ENCODE measurements at regions not wholly inside any gene's neighbourhood (a gene's known extent, or its start where the extent isn't known, plus 50 kb on each side); places are given as distances from the start of the nearest gene placed in this dataset.
"Not testable (repeated sequence)": the region's sequence is repeated elsewhere in the genome, so short reads cannot be mapped to it uniquely, and the experiment has no call there.

DNA sequence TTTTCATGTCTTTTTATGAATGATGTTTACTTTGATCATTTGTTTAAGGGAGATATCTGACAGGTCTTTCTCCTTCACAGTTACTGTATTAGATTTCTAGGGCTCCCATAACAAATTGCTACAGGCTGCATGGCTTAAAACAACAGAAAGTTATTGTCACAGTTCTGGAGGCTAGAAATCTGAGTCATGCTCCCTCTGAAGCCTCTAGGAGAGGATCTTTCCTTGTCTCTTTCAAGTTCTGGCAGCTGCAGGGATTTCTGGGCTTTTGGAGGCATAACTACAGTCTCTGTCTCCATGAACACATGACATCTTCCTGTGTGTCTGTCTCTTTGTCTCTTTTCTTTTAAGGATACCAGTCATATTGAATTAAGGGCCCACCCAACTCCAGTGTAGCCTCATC is 557.3 kb upstream of the SEMA6A start:
- no peaks in the 10 kb centered on the region for H3K4me1 ChIP-seq (ENCODE audit: insufficient read depth, insufficient read length)
- no peak overlapping the region for H3K4me3 ChIP-seq (ENCODE audit: insufficient read length, low read depth)
- TF ChIP-seq SUZ12 (IDR thresholded peaks at IDR 0.05; ENCODE audit: extremely low read depth, insufficient read depth, insufficient read length) (no peak), YY1 (IDR thresholded peaks at IDR 0.05; ENCODE audit: insufficient read depth, insufficient read length) (no peak), ZNF274 (IDR thresholded peaks at IDR 0.05; ENCODE audit: low read depth, low read length) (no peak)
- no peak for DNase-seq (ENCODE audit: low read depth, low spot score)
- no peak overlapping the region for H3K9ac ChIP-seq (ENCODE audit: insufficient read length, low read depth)
- no peaks in the 10 kb centered on the region for H3K27me3 ChIP-seq (ENCODE audit: insufficient read depth, insufficient read length)
- no peaks in the 10 kb centered on the region for H3K9me3 ChIP-seq (ENCODE audit: insufficient read depth, low read length)
- no peaks in the 10 kb centered on the region for H3K36me3 ChIP-seq (ENCODE audit: insufficient read depth, insufficient read length, low read length)

DNA sequence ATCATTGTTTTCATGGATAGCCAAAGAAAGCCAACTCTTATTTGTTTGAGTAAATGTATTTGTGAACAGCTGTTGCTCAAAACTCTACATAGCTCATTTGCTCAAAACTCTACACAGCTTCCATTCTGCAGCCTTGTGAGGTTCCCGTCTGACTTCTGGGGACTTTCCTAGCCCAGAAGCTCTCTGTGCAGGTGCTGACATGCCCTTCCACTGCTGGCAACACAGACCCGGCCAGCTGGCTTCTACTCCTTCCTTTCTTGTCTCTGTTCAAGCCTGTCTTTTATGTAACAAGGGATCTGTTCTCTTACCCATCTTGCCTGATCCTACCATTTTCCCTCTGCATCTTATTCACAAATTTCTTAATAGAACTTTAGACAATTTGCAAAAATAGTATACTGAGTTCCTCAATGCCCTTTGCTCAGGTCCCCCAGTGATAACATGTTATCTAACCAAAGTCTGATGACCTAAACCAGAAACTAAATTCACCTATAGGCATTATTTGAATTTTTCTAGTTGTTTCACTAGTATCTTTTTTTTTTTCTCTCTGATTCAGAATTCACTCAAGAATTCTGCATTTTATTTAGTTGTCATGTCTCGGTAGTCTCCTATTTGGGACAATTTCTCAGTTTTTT is 556.5 kb upstream of the SEMA6A start:
- Histone ChIP-seq H3K4me1 (ENCODE audit: insufficient read depth, insufficient read length) (no peaks in the 10 kb centered on the region), H3K4me3 (ENCODE audit: insufficient read length, low read depth) (no peak overlapping the region), H3K27me3 (ENCODE audit: insufficient read depth, insufficient read length) (no peaks in the 10 kb centered on the region), H3K36me3 (ENCODE audit: insufficient read depth, insufficient read length, low read length) (no peaks in the 10 kb centered on the region), H3K9ac (ENCODE audit: insufficient read length, low read depth) (no peak overlapping the region), H3K9me3 (ENCODE audit: insufficient read depth, low read length) (no peaks in the 10 kb centered on the region)
- no peak for DNase-seq (ENCODE audit: low read depth, low spot score)
- TF ChIP-seq SUZ12 (IDR thresholded peaks at IDR 0.05; ENCODE audit: extremely low read depth, insufficient read depth, insufficient read length) (no peak), YY1 (IDR thresholded peaks at IDR 0.05; ENCODE audit: insufficient read depth, insufficient read length) (no peak), ZNF274 (IDR thresholded peaks at IDR 0.05; ENCODE audit: low read depth, low read length) (no peak)

DNA sequence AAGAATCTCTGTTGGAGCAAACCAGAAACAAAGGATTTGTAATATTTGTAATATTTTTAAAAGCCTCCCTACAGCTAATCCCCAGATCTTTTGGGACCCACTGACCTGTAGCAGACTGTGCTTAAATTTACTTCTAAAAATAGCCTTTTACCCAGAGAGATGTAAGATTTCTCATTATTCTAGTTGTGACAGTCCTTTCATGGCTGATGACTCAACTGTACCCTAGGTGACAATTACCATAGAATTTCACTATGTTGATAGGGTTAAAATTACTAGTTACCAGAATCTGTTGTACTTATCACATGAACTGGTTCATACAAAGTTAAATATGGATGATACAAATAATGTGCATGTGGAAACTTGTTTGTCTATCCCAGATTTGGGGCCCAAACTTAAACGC is 543.9 kb upstream of the SEMA6A start:
- Histone ChIP-seq H3K9me3 (ENCODE audit: insufficient read depth, low read length) (peaks cover 5% of the 10 kb centered on the region; the same call in 1 of the 2 replicates), H3K36me3 (ENCODE audit: insufficient read depth, insufficient read length, low read length) (no peaks in the 10 kb centered on the region), H3K4me3 (ENCODE audit: insufficient read length, low read depth) (no peak overlapping the region), H3K27me3 (ENCODE audit: insufficient read depth, insufficient read length) (no peaks in the 10 kb centered on the region), H3K4me1 (ENCODE audit: insufficient read depth, insufficient read length) (no peaks in the 10 kb centered on the region), H3K9ac (ENCODE audit: insufficient read length, low read depth) (no peak overlapping the region)
- DNase-seq (ENCODE audit: low read depth, low spot score), result no peak
- TF ChIP-seq SUZ12 (IDR thresholded peaks at IDR 0.05; ENCODE audit: extremely low read depth, insufficient read depth, insufficient read length), result no peak
- no peak for TF ChIP-seq YY1 (IDR thresholded peaks at IDR 0.05; ENCODE audit: insufficient read depth, insufficient read length)
- no peak for TF ChIP-seq ZNF274 (IDR thresholded peaks at IDR 0.05; ENCODE audit: low read depth, low read length)

DNA sequence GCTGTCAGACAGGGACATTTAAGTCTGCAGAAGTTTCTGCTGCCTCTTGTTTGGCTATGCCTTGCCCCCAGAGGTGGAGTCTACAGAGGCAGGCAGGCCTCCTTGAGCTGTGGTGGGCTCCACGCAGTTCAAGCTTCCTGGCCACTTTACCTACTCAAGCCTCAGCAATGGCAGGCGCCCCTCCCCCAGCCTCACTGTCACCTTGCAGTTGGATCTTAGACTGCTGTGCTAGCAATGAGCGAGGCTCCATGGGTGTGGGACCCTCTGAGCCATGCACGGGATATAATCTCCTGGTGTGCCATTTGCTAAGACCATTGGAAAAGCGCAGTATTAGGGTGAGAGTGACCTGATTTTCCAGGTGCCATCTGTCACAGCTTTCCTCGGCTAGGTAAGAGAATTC is 542.7 kb upstream of the SEMA6A start:
- H3K36me3 ChIP-seq (ENCODE audit: insufficient read depth, insufficient read length, low read length); DNase-seq (ENCODE audit: low read depth, low spot score); H3K4me3 ChIP-seq (ENCODE audit: insufficient read length, low read depth); H3K9me3 ChIP-seq (ENCODE audit: insufficient read depth, low read length); H3K9ac ChIP-seq (ENCODE audit: insufficient read length, low read depth); H3K27me3 ChIP-seq (ENCODE audit: insufficient read depth, insufficient read length); H3K4me1 ChIP-seq (ENCODE audit: insufficient read depth, insufficient read length): not testable (repeated sequence)

DNA sequence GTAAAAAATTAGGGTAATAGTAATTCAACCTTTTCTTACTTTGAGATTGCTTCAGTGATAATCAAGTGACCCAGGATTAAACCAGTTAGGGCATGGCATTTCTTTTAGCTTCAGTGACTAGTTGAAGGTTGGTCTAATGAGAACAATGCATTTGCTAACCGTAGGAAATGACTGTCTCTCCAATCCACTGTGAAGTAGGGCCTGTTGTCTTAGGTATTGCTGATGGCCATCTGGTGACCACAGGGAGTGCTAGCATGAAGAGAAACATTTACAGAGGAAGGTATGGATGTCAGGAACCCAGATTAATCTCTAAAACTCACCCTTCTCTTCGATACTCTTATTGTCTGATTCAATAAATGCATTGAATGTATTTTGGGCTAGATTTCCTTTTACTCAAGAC is 535.9 kb upstream of the SEMA6A start:
- no peaks in the 10 kb centered on the region for H3K4me1 ChIP-seq (ENCODE audit: insufficient read depth, insufficient read length)
- H3K4me3 ChIP-seq (ENCODE audit: insufficient read length, low read depth), result no peak overlapping the region
- no peaks in the 10 kb centered on the region for H3K9me3 ChIP-seq (ENCODE audit: insufficient read depth, low read length)
- H3K36me3 ChIP-seq (ENCODE audit: insufficient read depth, insufficient read length, low read length), result no peaks in the 10 kb centered on the region
- H3K9ac ChIP-seq (ENCODE audit: insufficient read length, low read depth), result no peak overlapping the region
- H3K27me3 ChIP-seq (ENCODE audit: insufficient read depth, insufficient read length), result no peaks in the 10 kb centered on the region
- TF ChIP-seq YY1 (IDR thresholded peaks at IDR 0.05; ENCODE audit: insufficient read depth, insufficient read length) (no peak), SUZ12 (IDR thresholded peaks at IDR 0.05; ENCODE audit: extremely low read depth, insufficient read depth, insufficient read length) (no peak), ZNF274 (IDR thresholded peaks at IDR 0.05; ENCODE audit: low read depth, low read length) (no peak)
- no peak for DNase-seq (ENCODE audit: low read depth, low spot score)

DNA sequence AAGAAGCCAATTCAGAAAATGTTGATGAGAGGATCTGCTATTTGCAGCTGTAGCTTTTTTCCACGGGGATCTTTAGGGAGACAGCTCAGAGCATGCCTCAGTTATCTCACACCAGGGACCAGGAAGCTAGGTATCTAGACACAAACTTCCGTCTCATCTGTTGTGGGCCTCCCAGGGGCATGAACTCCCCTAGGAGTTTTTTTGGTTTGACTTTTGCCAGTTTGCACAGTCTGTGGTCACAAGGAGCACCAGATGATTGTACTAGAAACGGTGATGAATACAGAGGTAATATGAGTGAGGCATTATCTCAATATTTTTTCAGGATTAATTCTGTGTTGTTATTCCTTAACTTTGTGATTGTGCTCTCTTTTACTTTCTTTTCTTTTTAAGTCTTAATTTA is 533.2 kb upstream of the SEMA6A start:
- no peaks in the 10 kb centered on the region for H3K27me3 ChIP-seq (ENCODE audit: insufficient read depth, insufficient read length)
- DNase-seq (ENCODE audit: low read depth, low spot score), result no peak
- TF ChIP-seq ZNF274 (IDR thresholded peaks at IDR 0.05; ENCODE audit: low read depth, low read length) (no peak), YY1 (IDR thresholded peaks at IDR 0.05; ENCODE audit: insufficient read depth, insufficient read length) (no peak), SUZ12 (IDR thresholded peaks at IDR 0.05; ENCODE audit: extremely low read depth, insufficient read depth, insufficient read length) (no peak)
- no peak overlapping the region for H3K9ac ChIP-seq (ENCODE audit: insufficient read length, low read depth)
- H3K4me3 ChIP-seq (ENCODE audit: insufficient read length, low read depth), result no peak overlapping the region
- H3K9me3 ChIP-seq (ENCODE audit: insufficient read depth, low read length), result no peaks in the 10 kb centered on the region
- no peaks in the 10 kb centered on the region for H3K36me3 ChIP-seq (ENCODE audit: insufficient read depth, insufficient read length, low read length)
- no peaks in the 10 kb centered on the region for H3K4me1 ChIP-seq (ENCODE audit: insufficient read depth, insufficient read length)

DNA sequence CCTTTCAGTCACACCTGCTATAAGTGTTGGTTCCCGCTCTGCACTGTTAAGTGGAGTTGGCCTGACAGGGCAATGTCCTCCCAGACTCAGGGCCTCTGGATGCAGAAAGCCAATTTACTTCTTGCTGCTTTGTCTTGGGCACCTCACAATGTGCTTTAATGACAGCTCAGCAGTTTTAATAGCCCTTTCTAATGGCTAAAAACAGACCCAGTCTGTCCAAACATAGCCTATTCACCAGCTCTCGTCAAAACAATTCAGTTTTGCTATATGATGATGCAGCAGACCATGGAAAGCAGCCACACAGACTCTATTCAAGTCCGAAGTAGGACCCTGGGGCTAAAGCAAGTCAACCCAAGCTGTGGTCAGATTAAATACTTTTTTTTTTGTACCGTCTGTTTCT is 529.1 kb upstream of the SEMA6A start:
- Histone ChIP-seq H3K36me3 (ENCODE audit: insufficient read depth, insufficient read length, low read length) (no peaks in the 10 kb centered on the region), H3K9me3 (ENCODE audit: insufficient read depth, low read length) (no peaks in the 10 kb centered on the region), H3K9ac (ENCODE audit: insufficient read length, low read depth) (no peak overlapping the region), H3K27me3 (ENCODE audit: insufficient read depth, insufficient read length) (no peaks in the 10 kb centered on the region), H3K4me1 (ENCODE audit: insufficient read depth, insufficient read length) (no peaks in the 10 kb centered on the region), H3K4me3 (ENCODE audit: insufficient read length, low read depth) (no peak overlapping the region)
- peak; percentile 16 for DNase-seq (ENCODE audit: low read depth, low spot score)
- no peak for TF ChIP-seq SUZ12 (IDR thresholded peaks at IDR 0.05; ENCODE audit: extremely low read depth, insufficient read depth, insufficient read length)
- TF ChIP-seq ZNF274 (IDR thresholded peaks at IDR 0.05; ENCODE audit: low read depth, low read length), result no peak
- TF ChIP-seq YY1 (IDR thresholded peaks at IDR 0.05; ENCODE audit: insufficient read depth, insufficient read length), result no peak

DNA sequence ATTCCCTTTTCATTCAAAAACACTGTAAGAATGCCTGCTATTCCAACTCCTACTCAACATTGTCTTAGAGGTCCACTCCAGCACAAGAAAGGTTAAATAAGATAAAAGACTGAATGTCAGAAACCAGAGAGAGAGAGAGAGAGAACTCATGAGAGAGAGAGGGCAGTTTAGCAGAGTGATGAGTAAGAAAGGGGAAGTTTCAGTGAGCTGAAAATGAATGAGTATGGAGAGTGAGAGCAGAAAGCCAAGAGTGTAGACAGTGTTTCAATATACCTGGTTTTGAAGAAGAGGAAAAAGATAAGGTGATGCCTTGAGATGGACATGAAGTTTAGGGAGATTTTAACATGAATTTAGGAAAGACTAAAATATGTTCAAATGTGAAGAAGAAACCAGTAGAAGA is 528.0 kb upstream of the SEMA6A start:
- TF ChIP-seq SUZ12 (IDR thresholded peaks at IDR 0.05; ENCODE audit: extremely low read depth, insufficient read depth, insufficient read length) (no peak), YY1 (IDR thresholded peaks at IDR 0.05; ENCODE audit: insufficient read depth, insufficient read length) (no peak), ZNF274 (IDR thresholded peaks at IDR 0.05; ENCODE audit: low read depth, low read length) (no peak)
- Histone ChIP-seq H3K9ac (ENCODE audit: insufficient read length, low read depth) (no peak overlapping the region), H3K4me3 (ENCODE audit: insufficient read length, low read depth) (no peak overlapping the region), H3K9me3 (ENCODE audit: insufficient read depth, low read length) (no peaks in the 10 kb centered on the region), H3K4me1 (ENCODE audit: insufficient read depth, insufficient read length) (no peaks in the 10 kb centered on the region), H3K36me3 (ENCODE audit: insufficient read depth, insufficient read length, low read length) (no peaks in the 10 kb centered on the region), H3K27me3 (ENCODE audit: insufficient read depth, insufficient read length) (no peaks in the 10 kb centered on the region)
- DNase-seq (ENCODE audit: low read depth, low spot score), result no peak

Measured in NT2/D1 (cell line).